ENCODE measurements at regions not wholly inside any gene's neighbourhood (a gene's known extent, or its start where the extent isn't known, plus 50 kb on each side); places are given as distances from the start of the nearest gene placed in this dataset.

- Histone ChIP-seq H3K4me1 (ENCODE audit: insufficient read depth, low read length) (no peaks in the 10 kb centered on the region), H3K27ac (ENCODE audit: low read depth, low read length) (no peak overlapping the region), H3K36me3 (ENCODE audit: insufficient read depth, low read length) (no peaks in the 10 kb centered on the region), H3K9me3 (ENCODE audit: low read length) (no peaks in the 10 kb centered on the region), H3K4me3 (ENCODE audit: low read length) (no peak overlapping the region), H3K27me3 (ENCODE audit: insufficient read depth, low read length, poor library complexity, severe bottlenecking) (no peaks in the 10 kb centered on the region)
- CTCF ChIA-PET, result no interaction called here
- Mint-ChIP-seq H3K27me3 (no peaks in the 10 kb centered on the region), H3K9me3 (peaks cover 8 to 31% (median 24%) of the 10 kb centered on the region in 5 donors), H3K36me3 (peaks cover 0 to 1% (median 0%) of the 10 kb centered on the region in 3 donors), H3K4me1 (no peaks in the 10 kb centered on the region), H3K4me3 (no peak overlapping the region), H3K27ac (no peak overlapping the region)
- no peak for DNase-seq
- POLR2A ChIA-PET, result no interaction called here
Measured at GRCh38 chr1:238964631-238965030, 421.7 kb upstream of the CHRM3 start.

- no peaks in the 10 kb centered on the region for H3K4me1 Mint-ChIP-seq
- Histone ChIP-seq H3K27me3 (ENCODE audit: insufficient read depth, low read length, poor library complexity, severe bottlenecking) (no peaks in the 10 kb centered on the region), H3K27ac (ENCODE audit: low read depth, low read length) (no peak overlapping the region), H3K4me3 (ENCODE audit: low read length) (no peak overlapping the region), H3K4me1 (ENCODE audit: insufficient read depth, low read length) (no peaks in the 10 kb centered on the region), H3K9me3 (ENCODE audit: low read length) (no peaks in the 10 kb centered on the region), H3K36me3 (ENCODE audit: insufficient read depth, low read length) (no peaks in the 10 kb centered on the region)
- POLR2A ChIA-PET, result no interaction called here
- peaks cover 8 to 29% (median 27%) of the 10 kb centered on the region in 5 donors for H3K9me3 Mint-ChIP-seq
- H3K36me3 Mint-ChIP-seq, result peaks cover 0 to 1% (median 0%) of the 10 kb centered on the region in 3 donors
- no peak overlapping the region for H3K4me3 Mint-ChIP-seq
- H3K27me3 Mint-ChIP-seq, result no peaks in the 10 kb centered on the region
- DNase-seq, result no peak
- CTCF ChIA-PET, result no interaction called here
- H3K27ac Mint-ChIP-seq, result no peak overlapping the region
Measured at GRCh38 chr1:238962941-238963340, 423.4 kb upstream of the CHRM3 start.

- peaks cover 8 to 35% (median 25%) of the 10 kb centered on the region in 5 donors for H3K9me3 Mint-ChIP-seq
- Histone ChIP-seq H3K36me3 (ENCODE audit: insufficient read depth, low read length) (no peaks in the 10 kb centered on the region), H3K27me3 (ENCODE audit: insufficient read depth, low read length, poor library complexity, severe bottlenecking) (no peaks in the 10 kb centered on the region), H3K4me3 (ENCODE audit: low read length) (no peak overlapping the region), H3K4me1 (ENCODE audit: insufficient read depth, low read length) (no peaks in the 10 kb centered on the region), H3K9me3 (ENCODE audit: low read length) (no peaks in the 10 kb centered on the region), H3K27ac (ENCODE audit: low read depth, low read length) (no peak overlapping the region)
- ChIA-PET POLR2A (no interaction called here), CTCF (no interaction called here)
- H3K36me3 Mint-ChIP-seq, result peaks cover 0 to 1% (median 0%) of the 10 kb centered on the region in 3 donors
- H3K4me3 Mint-ChIP-seq, result no peak overlapping the region
- no peak overlapping the region for H3K27ac Mint-ChIP-seq
- no peaks in the 10 kb centered on the region for H3K27me3 Mint-ChIP-seq
- H3K4me1 Mint-ChIP-seq, result no peaks in the 10 kb centered on the region
- DNase-seq, result no peak
Measured at GRCh38 chr1:238961790-238962189, 424.6 kb upstream of the CHRM3 start.

GRCh38 chr1:238960071-238960470 lies 426.3 kb upstream of the CHRM3 start:
- ChIA-PET CTCF (no interaction called here), POLR2A (no interaction called here)
- Mint-ChIP-seq H3K27me3 (no peaks in the 10 kb centered on the region), H3K4me1 (no peaks in the 10 kb centered on the region), H3K27ac (peak overlapping the region in 1 of 8 donors; percentile 48), H3K4me3 (no peak overlapping the region), H3K36me3 (peaks cover 0 to 1% (median 0%) of the 10 kb centered on the region in 3 donors), H3K9me3 (peaks cover 8 to 42% (median 22%) of the 10 kb centered on the region in 5 donors)
- no peak for DNase-seq
- Histone ChIP-seq H3K27ac (ENCODE audit: low read depth, low read length) (no peak overlapping the region), H3K9me3 (ENCODE audit: low read length) (no peaks in the 10 kb centered on the region), H3K4me3 (ENCODE audit: low read length) (no peak overlapping the region), H3K4me1 (ENCODE audit: insufficient read depth, low read length) (no peaks in the 10 kb centered on the region), H3K36me3 (ENCODE audit: insufficient read depth, low read length) (no peaks in the 10 kb centered on the region), H3K27me3 (ENCODE audit: insufficient read depth, low read length, poor library complexity, severe bottlenecking) (no peaks in the 10 kb centered on the region)

- Mint-ChIP-seq H3K36me3 (no peaks in the 10 kb centered on the region), H3K27ac (no peak overlapping the region), H3K4me1 (no peaks in the 10 kb centered on the region), H3K9me3 (peaks cover 3 to 24% (median 5%) of the 10 kb centered on the region in 5 donors), H3K27me3 (no peaks in the 10 kb centered on the region), H3K4me3 (no peak overlapping the region)
- H3K27ac ChIP-seq (ENCODE audit: low read depth, low read length), result no peak overlapping the region
- ChIA-PET POLR2A (no interaction called here), CTCF (no interaction called here)
- H3K9me3 ChIP-seq (ENCODE audit: low read length), result no peaks in the 10 kb centered on the region
- H3K36me3 ChIP-seq (ENCODE audit: insufficient read depth, low read length), result no peaks in the 10 kb centered on the region
- DNase-seq, result no peak
- H3K27me3 ChIP-seq (ENCODE audit: insufficient read depth, low read length, poor library complexity, severe bottlenecking), result no peaks in the 10 kb centered on the region
- no peak overlapping the region for H3K4me3 ChIP-seq (ENCODE audit: low read length)
- H3K4me1 ChIP-seq (ENCODE audit: insufficient read depth, low read length), result no peaks in the 10 kb centered on the region
Measured at GRCh38 chr1:238955934-238956333, 430.4 kb upstream of the CHRM3 start.

GRCh38 chr1:238954865-238955264 lies 431.5 kb upstream of the CHRM3 start:
- Histone ChIP-seq H3K36me3 (ENCODE audit: insufficient read depth, low read length) (no peaks in the 10 kb centered on the region), H3K4me1 (ENCODE audit: insufficient read depth, low read length) (no peaks in the 10 kb centered on the region), H3K27me3 (ENCODE audit: insufficient read depth, low read length, poor library complexity, severe bottlenecking) (no peaks in the 10 kb centered on the region), H3K27ac (ENCODE audit: low read depth, low read length) (no peak overlapping the region), H3K4me3 (ENCODE audit: low read length) (no peak overlapping the region), H3K9me3 (ENCODE audit: low read length) (no peaks in the 10 kb centered on the region)
- H3K4me3 Mint-ChIP-seq, result no peak overlapping the region
- H3K4me1 Mint-ChIP-seq, result no peaks in the 10 kb centered on the region
- ChIA-PET CTCF (no interaction called here), POLR2A (no interaction called here)
- H3K36me3 Mint-ChIP-seq, result no peaks in the 10 kb centered on the region
- H3K27ac Mint-ChIP-seq, result no peak overlapping the region
- DNase-seq, result no peak
- H3K9me3 Mint-ChIP-seq, result peaks cover 0 to 18% (median 8%) of the 10 kb centered on the region in 5 donors
- H3K27me3 Mint-ChIP-seq, result no peaks in the 10 kb centered on the region

GRCh38 chr1:238953448-238954010 lies 432.8 kb upstream of the CHRM3 start:
- ChIA-PET CTCF (no interaction called here), POLR2A (no interaction called here)
- no peak for DNase-seq
- H3K27ac Mint-ChIP-seq, result no peak overlapping the region
- no peak overlapping the region for H3K4me3 ChIP-seq (ENCODE audit: low read length)
- no peaks in the 10 kb centered on the region for H3K9me3 ChIP-seq (ENCODE audit: low read length)
- H3K36me3 ChIP-seq (ENCODE audit: insufficient read depth, low read length), result no peaks in the 10 kb centered on the region
- no peaks in the 10 kb centered on the region for H3K36me3 Mint-ChIP-seq
- H3K27ac ChIP-seq (ENCODE audit: low read depth, low read length), result no peak overlapping the region
- H3K27me3 ChIP-seq (ENCODE audit: insufficient read depth, low read length, poor library complexity, severe bottlenecking), result no peaks in the 10 kb centered on the region
- H3K4me3 Mint-ChIP-seq, result no peak overlapping the region
- peaks cover 2 to 23% (median 8%) of the 10 kb centered on the region in 5 donors for H3K9me3 Mint-ChIP-seq
- no peaks in the 10 kb centered on the region for H3K27me3 Mint-ChIP-seq
- no peaks in the 10 kb centered on the region for H3K4me1 ChIP-seq (ENCODE audit: insufficient read depth, low read length)
- H3K4me1 Mint-ChIP-seq, result no peaks in the 10 kb centered on the region

GRCh38 chr1:238951809-238952208 lies 434.6 kb upstream of the CHRM3 start:
- Mint-ChIP-seq H3K27me3 (no peaks in the 10 kb centered on the region), H3K4me3 (no peak overlapping the region), H3K27ac (no peak overlapping the region), H3K36me3 (no peaks in the 10 kb centered on the region), H3K4me1 (no peaks in the 10 kb centered on the region), H3K9me3 (peaks cover 2 to 23% (median 3%) of the 10 kb centered on the region in 5 donors)
- Histone ChIP-seq H3K4me1 (ENCODE audit: insufficient read depth, low read length) (no peaks in the 10 kb centered on the region), H3K4me3 (ENCODE audit: low read length) (no peak overlapping the region), H3K9me3 (ENCODE audit: low read length) (no peaks in the 10 kb centered on the region), H3K27ac (ENCODE audit: low read depth, low read length) (no peak overlapping the region), H3K36me3 (ENCODE audit: insufficient read depth, low read length) (no peaks in the 10 kb centered on the region), H3K27me3 (ENCODE audit: insufficient read depth, low read length, poor library complexity, severe bottlenecking) (no peaks in the 10 kb centered on the region)
- DNase-seq, result no peak
- ChIA-PET POLR2A (no interaction called here), CTCF (no interaction called here)

- Mint-ChIP-seq H3K27me3 (no peaks in the 10 kb centered on the region), H3K27ac (no peak overlapping the region), H3K36me3 (no peaks in the 10 kb centered on the region), H3K4me1 (no peaks in the 10 kb centered on the region), H3K4me3 (no peak overlapping the region), H3K9me3 (peaks cover 0 to 16% (median 2%) of the 10 kb centered on the region in 5 donors)
- H3K9me3 ChIP-seq (ENCODE audit: low read length), result no peaks in the 10 kb centered on the region
- CTCF ChIA-PET, result no interaction called here
- H3K27me3 ChIP-seq (ENCODE audit: insufficient read depth, low read length, poor library complexity, severe bottlenecking), result no peaks in the 10 kb centered on the region
- no peaks in the 10 kb centered on the region for H3K36me3 ChIP-seq (ENCODE audit: insufficient read depth, low read length)
- H3K4me1 ChIP-seq (ENCODE audit: insufficient read depth, low read length), result no peaks in the 10 kb centered on the region
- no peak for DNase-seq
- POLR2A ChIA-PET, result no interaction called here
- no peak overlapping the region for H3K4me3 ChIP-seq (ENCODE audit: low read length)
- H3K27ac ChIP-seq (ENCODE audit: low read depth, low read length), result no peak overlapping the region
Measured at GRCh38 chr1:238950784-238951183, 435.6 kb upstream of the CHRM3 start.
